Loucy (cell line): ENCODE measurements at regions not wholly inside any gene's neighbourhood (a gene's known extent, or its start where the extent isn't known, plus 50 kb on each side); places are given as distances from the start of the nearest gene placed in this dataset.

Experiments
- H2AFZ ChIP-seq: fragments of 200-600 bp; sonication (generic); 2 replicates; pipeline ENCODE4 v1.6.0; 2016; ENCODE audit warnings: antibody characterized with exemption, mild to moderate bottlenecking, low read length, moderate library complexity
- H3F3A ChIP-seq: fragments of 200-600 bp; 2 replicates; pipeline ENCODE4 v1.6.0; 2016; ENCODE audit warnings: antibody characterized with exemption, low read depth, mild to moderate bottlenecking
- H3K27me3 ChIP-seq: fragments of 200-600 bp; sonication (generic); 2 replicates; pipeline ENCODE4 v1.6.1; 2014; ENCODE audit warnings: low read length, mild to moderate bottlenecking; ENCODE audit not compliant: insufficient read depth, poor library complexity, severe bottlenecking
- H3K36me3 ChIP-seq: fragments of 200-600 bp; sonication (generic); 2 replicates; pipeline ENCODE4 v1.6.1; 2016; ENCODE audit warnings: low read length; ENCODE audit not compliant: insufficient read depth
- H3K4me1 ChIP-seq: fragments of 200-600 bp; sonication (generic); 2 replicates; pipeline ENCODE4 v1.5.1; 2014; ENCODE audit warnings: low read length, mild to moderate bottlenecking; ENCODE audit not compliant: insufficient read depth, poor library complexity, severe bottlenecking
- H3K4me2 ChIP-seq: fragments of 200-600 bp; sonication (generic); 2 replicates; pipeline ENCODE4 v1.6.0; 2014; ENCODE audit warnings: antibody characterized with exemption, low read length, low read depth, mild to moderate bottlenecking; ENCODE audit not compliant: poor library complexity, severe bottlenecking
- H3K4me3 ChIP-seq: fragments of 200-600 bp; sonication (generic); 2 replicates; pipeline ENCODE4 v1.5.1; 2014; ENCODE audit warnings: low read length, mild to moderate bottlenecking, mixed read lengths; ENCODE audit not compliant: poor library complexity, severe bottlenecking
- H3K79me2 ChIP-seq: fragments of 200-600 bp; sonication (generic); 2 replicates; pipeline ENCODE4 v1.6.1; 2014; ENCODE audit warnings: low read length; ENCODE audit not compliant: insufficient read depth
- H3K9ac ChIP-seq: fragments of 200-600 bp; sonication (generic); 2 replicates; pipeline ENCODE4 v1.6.0; 2014; ENCODE audit warnings: mild to moderate bottlenecking, low read depth, low read length, moderate library complexity; ENCODE audit not compliant: poor library complexity, severe bottlenecking
- H3K9me2 ChIP-seq: fragments of 200-600 bp; sonication (generic); replicated peaks from 2 replicates; pipeline ENCODE4 v1.6.1; 2016; ENCODE audit warnings: low read depth, low read length, mixed read lengths
- H3K9me3 ChIP-seq: fragments of 200-600 bp; sonication (generic); 2 replicates; pipeline ENCODE4 v1.6.1; 2014; ENCODE audit warnings: mild to moderate bottlenecking, antibody characterized with exemption, low read length, low read depth; ENCODE audit not compliant: insufficient read depth
- H4K20me1 ChIP-seq: fragments of 200-600 bp; sonication (generic); 2 replicates; pipeline ENCODE4 v1.6.0; 2014; ENCODE audit warnings: antibody characterized with exemption, low read length, mild to moderate bottlenecking; ENCODE audit not compliant: insufficient read depth, poor library complexity, severe bottlenecking
- CTCF ChIP-seq: fragments of 200-600 bp; sonication (generic); conservative IDR thresholded peaks from 2 replicates; pipeline ENCODE4 v1.5.1; 2014; ENCODE audit warnings: mild to moderate bottlenecking, antibody characterized with exemption, low read length
- EZH2phosphoT487 ChIP-seq: fragments of 200-600 bp; IDR thresholded peaks from 2 replicates; pipeline ENCODE4 v1.6.1; 2018; ENCODE audit warnings: antibody characterized with exemption, mild to moderate bottlenecking, moderate library complexity, borderline replicate concordance

GRCh38 chr3:82392203-82392775 is 630.8 kb upstream of the GBE1 start:
- no peak overlapping the region for H2AFZ ChIP-seq
- H3K9me2 ChIP-seq, result no peaks in the 10 kb centered on the region
- H3K36me3 ChIP-seq, result no peaks in the 10 kb centered on the region
- no peaks in the 10 kb centered on the region for H3K4me1 ChIP-seq
- no peak overlapping the region for H3K9ac ChIP-seq
- H3K4me2 ChIP-seq, result no peak overlapping the region
- H3K79me2 ChIP-seq, result no peaks in the 10 kb centered on the region
- TF ChIP-seq CTCF (no peak), EZH2phosphoT487 (no peak)
- no peak overlapping the region for H3K4me3 ChIP-seq
- H3K9me3 ChIP-seq, result no peaks in the 10 kb centered on the region
- no peaks in the 10 kb centered on the region for H4K20me1 ChIP-seq
- H3F3A ChIP-seq, result no peaks in the 10 kb centered on the region
- no peaks in the 10 kb centered on the region for H3K27me3 ChIP-seq

- no peak overlapping the region for H2AFZ ChIP-seq
Measured at GRCh38 chr3:82390868-82391267, 629.4 kb upstream of the GBE1 start.

GRCh38 chr3:82386647-82387046 is 625.2 kb upstream of the GBE1 start:
- no peaks in the 10 kb centered on the region for H3K4me1 ChIP-seq
- H3F3A ChIP-seq, result no peaks in the 10 kb centered on the region
- TF ChIP-seq EZH2phosphoT487 (no peak), CTCF (no peak)
- H3K27me3 ChIP-seq, result no peaks in the 10 kb centered on the region
- no peaks in the 10 kb centered on the region for H3K79me2 ChIP-seq
- no peaks in the 10 kb centered on the region for H4K20me1 ChIP-seq
- no peaks in the 10 kb centered on the region for H3K9me3 ChIP-seq
- no peak overlapping the region for H2AFZ ChIP-seq
- no peak overlapping the region for H3K4me2 ChIP-seq
- H3K36me3 ChIP-seq, result no peaks in the 10 kb centered on the region
- H3K4me3 ChIP-seq, result no peak overlapping the region
- no peak overlapping the region for H3K9ac ChIP-seq
- H3K9me2 ChIP-seq, result no peaks in the 10 kb centered on the region

More at GRCh38 chr3:82390868-82391267, 629.4 kb upstream of the GBE1 start:
- Histone ChIP-seq H3K9me3 (no peaks in the 10 kb centered on the region), H3K4me1 (no peaks in the 10 kb centered on the region), H3F3A (no peaks in the 10 kb centered on the region), H3K4me3 (no peak overlapping the region), H3K36me3 (no peaks in the 10 kb centered on the region), H3K27me3 (no peaks in the 10 kb centered on the region), H4K20me1 (no peaks in the 10 kb centered on the region), H3K79me2 (no peaks in the 10 kb centered on the region), H3K4me2 (no peak overlapping the region), H3K9me2 (no peaks in the 10 kb centered on the region), H3K9ac (no peak overlapping the region)
- TF ChIP-seq CTCF (no peak), EZH2phosphoT487 (no peak)
